ENCODE measurements at regions not wholly inside any gene's neighbourhood (a gene's known extent, or its start where the extent isn't known, plus 50 kb on each side); places are given as distances from the start of the nearest gene placed in this dataset.

GRCh38 chr2:101016-101415, 54.7 kb upstream of the FAM110C start:
- no peaks in the 10 kb centered on the region for H3K27me3 ChIP-seq
- intact Hi-C loops (cut with DNase I): no loop called here
- H3K36me3 ChIP-seq: no peaks in the 10 kb centered on the region
- ATAC-seq (no peak), DNase-seq (no peak)
- peaks cover 0 to 25% (median 8%) of the 10 kb centered on the region in 12 donors for H3K9me3 ChIP-seq
- TF ChIP-seq POLR2A (IDR thresholded peaks at IDR 0.05): no peak
- no peak for TF ChIP-seq CTCF (IDR thresholded peaks at IDR 0.05)
- 64 to 85% (median 77%) methylated on average over 11 of the region's 11 CpGs for whole genome bisulfite sequencing, 4 donors
- no peaks in the 10 kb centered on the region for H3K4me1 ChIP-seq
- H3K4me3 ChIP-seq: no peak overlapping the region
- H3K27ac ChIP-seq: no peak overlapping the region

All from heart left ventricle (tissue), 16 donors.